ENCODE measurements at regions not wholly inside any gene's neighbourhood (a gene's known extent, or its start where the extent isn't known, plus 50 kb on each side); places are given as distances from the start of the nearest gene placed in this dataset.

DNA sequence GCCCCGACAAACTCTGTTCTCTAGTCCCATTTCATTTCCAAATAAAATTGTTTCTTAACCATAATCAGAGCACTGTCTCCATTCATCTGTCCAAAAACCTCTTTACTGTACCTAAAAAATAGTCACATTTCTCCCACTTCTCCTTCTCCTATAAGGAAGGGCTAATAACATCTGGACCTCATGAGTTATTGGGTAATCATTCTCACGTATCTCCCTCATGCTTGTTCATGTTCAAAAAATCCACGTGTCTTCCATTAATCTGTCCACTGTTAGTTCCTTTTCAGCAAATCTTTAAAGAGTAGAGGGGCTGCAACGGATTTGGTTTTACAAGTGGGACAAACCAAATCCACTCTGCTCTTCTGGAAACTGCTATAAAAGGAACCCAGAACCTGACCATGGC is 1418.8 kb downstream of the MRPL39 start:
- no peak for DNase-seq
- no peaks in the 10 kb centered on the region for H3K27me3 ChIP-seq
- H3K27ac ChIP-seq: no peak overlapping the region
- intact Hi-C loops (cut with DNase I): no loop called here
- no peaks in the 10 kb centered on the region for H3K4me1 ChIP-seq (ENCODE audit: insufficient read depth)
- no peak overlapping the region for H3K4me3 ChIP-seq
- WGBS, 3 donors: 68 to 83% (median 79%) methylated on average over 4 of the region's 4 CpGs
- TF ChIP-seq EP300 (IDR thresholded peaks at IDR 0.05): no peak
- no peak for TF ChIP-seq POLR2A (IDR thresholded peaks at IDR 0.05)
- TF ChIP-seq, protein P1, sequence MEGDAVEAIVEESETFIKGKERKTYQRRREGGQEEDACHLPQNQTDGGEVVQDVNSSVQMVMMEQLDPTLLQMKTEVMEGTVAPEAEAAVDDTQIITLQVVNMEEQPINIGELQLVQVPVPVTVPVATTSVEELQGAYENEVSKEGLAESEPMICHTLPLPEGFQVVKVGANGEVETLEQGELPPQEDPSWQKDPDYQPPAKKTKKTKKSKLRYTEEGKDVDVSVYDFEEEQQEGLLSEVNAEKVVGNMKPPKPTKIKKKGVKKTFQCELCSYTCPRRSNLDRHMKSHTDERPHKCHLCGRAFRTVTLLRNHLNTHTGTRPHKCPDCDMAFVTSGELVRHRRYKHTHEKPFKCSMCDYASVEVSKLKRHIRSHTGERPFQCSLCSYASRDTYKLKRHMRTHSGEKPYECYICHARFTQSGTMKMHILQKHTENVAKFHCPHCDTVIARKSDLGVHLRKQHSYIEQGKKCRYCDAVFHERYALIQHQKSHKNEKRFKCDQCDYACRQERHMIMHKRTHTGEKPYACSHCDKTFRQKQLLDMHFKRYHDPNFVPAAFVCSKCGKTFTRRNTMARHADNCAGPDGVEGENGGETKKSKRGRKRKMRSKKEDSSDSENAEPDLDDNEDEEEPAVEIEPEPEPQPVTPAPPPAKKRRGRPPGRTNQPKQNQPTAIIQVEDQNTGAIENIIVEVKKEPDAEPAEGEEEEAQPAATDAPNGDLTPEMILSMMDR (IDR thresholded peaks at IDR 0.05): no peak
- no peaks in the 10 kb centered on the region for H3K9me3 ChIP-seq
- H3K36me3 ChIP-seq: no peaks in the 10 kb centered on the region

DNA sequence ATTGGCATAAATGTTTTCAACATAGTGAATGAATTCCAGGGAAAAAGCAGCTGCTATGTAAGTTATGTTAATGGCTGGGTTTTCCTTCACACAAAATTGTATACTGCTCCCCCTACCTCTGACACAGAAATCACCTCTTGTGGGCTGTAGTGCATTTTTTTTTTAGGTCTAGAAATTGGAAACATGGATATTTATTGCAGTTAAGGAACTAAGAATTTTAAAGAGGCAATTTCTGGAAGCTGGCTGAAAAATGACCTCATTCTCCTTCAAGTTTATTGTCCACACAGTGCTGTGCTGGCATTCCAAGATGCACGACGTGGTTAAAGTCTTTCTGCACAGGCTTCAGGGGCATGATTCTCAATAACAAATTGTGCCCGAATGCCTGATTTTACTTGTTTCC is 1424.2 kb downstream of the MRPL39 start:
- TF ChIP-seq EP300 (IDR thresholded peaks at IDR 0.05): no peak
- TF ChIP-seq, protein P1 (IDR thresholded peaks at IDR 0.05): no peak
- no peak for TF ChIP-seq POLR2A (IDR thresholded peaks at IDR 0.05)
- intact Hi-C loops (cut with DNase I): no loop called here
- 10 to 30% (median 22%) methylated on average over 3 of the region's 3 CpGs for WGBS, 3 donors

DNA sequence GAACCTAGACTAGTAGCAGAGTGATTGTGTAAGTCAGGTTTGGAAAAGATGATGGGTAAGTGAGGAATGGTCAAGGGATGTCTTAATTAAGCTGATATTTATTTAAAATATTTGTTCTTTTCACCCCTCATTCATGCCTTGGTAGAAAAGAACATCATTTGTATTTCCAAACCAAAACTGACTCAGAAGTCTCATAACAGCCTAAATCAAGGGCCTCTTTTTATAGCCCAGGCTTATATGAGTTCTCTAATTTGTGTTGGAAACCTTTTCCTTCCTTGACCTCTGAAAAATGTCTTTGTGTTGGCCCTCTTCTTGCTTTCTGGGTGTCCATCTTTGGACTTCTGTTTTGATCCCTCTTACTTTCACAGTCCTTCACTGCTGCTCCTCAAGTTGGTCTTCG is 1428.2 kb downstream of the MRPL39 start:
- DNase-seq: no peak
- Histone ChIP-seq H3K9me3 (no peaks in the 10 kb centered on the region), H3K4me3 (no peak overlapping the region), H3K27me3 (no peaks in the 10 kb centered on the region), H3K36me3 (no peaks in the 10 kb centered on the region), H3K27ac (no peak overlapping the region), H3K4me1 (ENCODE audit: insufficient read depth) (no peaks in the 10 kb centered on the region)
- intact Hi-C loops (cut with DNase I): no loop called here
- TF ChIP-seq POLR2A (IDR thresholded peaks at IDR 0.05) (no peak), EP300 (IDR thresholded peaks at IDR 0.05) (no peak)
- TF ChIP-seq, protein P1 (IDR thresholded peaks at IDR 0.05): no peak
- WGBS, 3 donors: 66 to 98% (median 76%) methylated on average over 1 of the region's 1 CpG

More for the DNA sequence above, 1424.2 kb downstream of the MRPL39 start:
- DNase-seq: no peak
- Histone ChIP-seq H3K27me3 (no peaks in the 10 kb centered on the region), H3K27ac (no peak overlapping the region), H3K4me1 (ENCODE audit: insufficient read depth) (no peaks in the 10 kb centered on the region), H3K36me3 (no peaks in the 10 kb centered on the region), H3K9me3 (no peaks in the 10 kb centered on the region), H3K4me3 (no peak overlapping the region)

DNA sequence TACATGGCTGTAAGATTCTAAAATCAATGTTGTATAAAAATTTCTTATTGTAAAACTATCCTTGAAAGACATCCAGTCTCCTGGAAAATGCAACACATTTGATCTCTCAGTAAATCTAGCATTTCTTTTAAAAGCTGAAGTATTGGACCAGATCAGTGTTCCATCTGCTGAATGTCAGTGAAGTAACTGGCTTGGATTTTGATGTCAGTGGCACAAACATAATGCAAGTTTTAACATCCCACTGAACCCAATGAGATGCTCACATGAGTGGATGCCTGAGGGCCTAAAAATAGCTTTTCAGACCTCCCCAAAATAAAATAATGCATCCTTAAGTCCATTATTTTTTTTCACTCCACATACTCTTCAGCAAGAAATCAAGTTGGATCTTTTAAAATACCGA is 1432.2 kb downstream of the MRPL39 start:
- 92 to 95% (median 94%) methylated on average over 1 of the region's 1 CpG for WGBS, 3 donors

More for the DNA sequence above, 1432.2 kb downstream of the MRPL39 start:
- H3K36me3 ChIP-seq: no peaks in the 10 kb centered on the region
- no peak for DNase-seq
- H3K9me3 ChIP-seq: no peaks in the 10 kb centered on the region
- intact Hi-C loops (cut with DNase I): no loop called here
- no peak overlapping the region for H3K27ac ChIP-seq
- TF ChIP-seq, protein P1 (IDR thresholded peaks at IDR 0.05): no peak
- TF ChIP-seq POLR2A (IDR thresholded peaks at IDR 0.05) (no peak), EP300 (IDR thresholded peaks at IDR 0.05) (no peak)
- no peaks in the 10 kb centered on the region for H3K4me1 ChIP-seq (ENCODE audit: insufficient read depth)
- no peak overlapping the region for H3K4me3 ChIP-seq
- H3K27me3 ChIP-seq: no peaks in the 10 kb centered on the region
